ENCODE measurements at regions not wholly inside any gene's neighbourhood (a gene's known extent, or its start where the extent isn't known, plus 50 kb on each side); places are given as distances from the start of the nearest gene placed in this dataset.

GRCh38 chr4:180571516-180572055 lies 1671.6 kb upstream of the TENM3 start:
- Histone ChIP-seq H3K9me3 (no peaks in the 10 kb centered on the region), H3K27me3 (no peaks in the 10 kb centered on the region), H3K4me1 (no peaks in the 10 kb centered on the region), H3K27ac (no peak overlapping the region), H3K36me3 (replicated peaks in 1 of 2; ENCODE audit: insufficient read depth in 1 of 2, low read depth in 2 of 2) (no peaks in the 10 kb centered on the region), H3K4me3 (no peak overlapping the region)
- TF ChIP-seq POLR2A (IDR thresholded peaks at IDR 0.05) (no peak), CTCF (IDR thresholded peaks at IDR 0.05) (no peak)
- no peak for ATAC-seq
- intact Hi-C loops (cut with DNase I): no loop called here
- no peak for DNase-seq
- WGBS, 2 donors: 61 to 78% methylated on average over 7 of the region's 7 CpGs

- TF ChIP-seq POLR2A (IDR thresholded peaks at IDR 0.05): no peak
- TF ChIP-seq CTCF (IDR thresholded peaks at IDR 0.05): no peak
- no peak overlapping the region for H3K27ac ChIP-seq
- no peaks in the 10 kb centered on the region for H3K9me3 ChIP-seq
- H3K4me1 ChIP-seq: no peaks in the 10 kb centered on the region
- no peak for DNase-seq
- H3K36me3 ChIP-seq (replicated peaks in 1 of 2; ENCODE audit: insufficient read depth in 1 of 2, low read depth in 2 of 2): no peaks in the 10 kb centered on the region
- intact Hi-C loops (cut with DNase I): no loop called here
- 80 to 83% methylated on average over 2 of the region's 2 CpGs for WGBS, 2 donors
- no peak overlapping the region for H3K4me3 ChIP-seq
- H3K27me3 ChIP-seq: no peaks in the 10 kb centered on the region
- ATAC-seq: no peak
These were observed 1665.0 kb upstream of the TENM3 start for GRCh38 chr4:180578175-180578574.

- H3K27ac ChIP-seq: no peak overlapping the region
- no peaks in the 10 kb centered on the region for H3K36me3 ChIP-seq (replicated peaks in 1 of 2; ENCODE audit: insufficient read depth in 1 of 2, low read depth in 2 of 2)
- ATAC-seq (no peak), DNase-seq (no peak)
- no peaks in the 10 kb centered on the region for H3K27me3 ChIP-seq
- no peaks in the 10 kb centered on the region for H3K4me1 ChIP-seq
- no peaks in the 10 kb centered on the region for H3K9me3 ChIP-seq
- intact Hi-C loops (cut with DNase I): no loop called here
- no peak overlapping the region for H3K4me3 ChIP-seq
- TF ChIP-seq CTCF (IDR thresholded peaks at IDR 0.05) (no peak), POLR2A (IDR thresholded peaks at IDR 0.05) (no peak)
- 43 to 44% methylated on average over 4 of the region's 4 CpGs for WGBS, 2 donors
These were observed 1662.1 kb upstream of the TENM3 start for GRCh38 chr4:180581061-180581460.

GRCh38 chr4:180587379-180587778 lies 1655.8 kb upstream of the TENM3 start:
- WGBS, 2 donors: 51 to 53% methylated on average over 5 of the region's 5 CpGs
- ATAC-seq: no peak
- H3K4me1 ChIP-seq: no peaks in the 10 kb centered on the region
- no peaks in the 10 kb centered on the region for H3K9me3 ChIP-seq
- no peaks in the 10 kb centered on the region for H3K36me3 ChIP-seq (replicated peaks in 1 of 2; ENCODE audit: insufficient read depth in 1 of 2, low read depth in 2 of 2)
- TF ChIP-seq POLR2A (IDR thresholded peaks at IDR 0.05) (no peak), CTCF (IDR thresholded peaks at IDR 0.05) (no peak)
- H3K27me3 ChIP-seq: no peaks in the 10 kb centered on the region
- no peak for DNase-seq
- H3K4me3 ChIP-seq: no peak overlapping the region
- H3K27ac ChIP-seq: no peak overlapping the region
- intact Hi-C loops (cut with DNase I): no loop called here

GRCh38 chr4:180589575-180589974 lies 1653.6 kb upstream of the TENM3 start:
- no peaks in the 10 kb centered on the region for H3K36me3 ChIP-seq (replicated peaks in 1 of 2; ENCODE audit: insufficient read depth in 1 of 2, low read depth in 2 of 2)
- no peak for TF ChIP-seq POLR2A (IDR thresholded peaks at IDR 0.05)
- no peak for TF ChIP-seq CTCF (IDR thresholded peaks at IDR 0.05)
- no peaks in the 10 kb centered on the region for H3K4me1 ChIP-seq
- intact Hi-C loops (cut with DNase I): no loop called here
- no peaks in the 10 kb centered on the region for H3K9me3 ChIP-seq
- 75 to 82% methylated on average over 9 of the region's 9 CpGs for WGBS, 2 donors
- no peak for ATAC-seq
- H3K27me3 ChIP-seq: no peaks in the 10 kb centered on the region
- no peak overlapping the region for H3K27ac ChIP-seq
- no peak for DNase-seq
- H3K4me3 ChIP-seq: no peak overlapping the region
